ENCODE measurements at regions not wholly inside any gene's neighbourhood (a gene's known extent, or its start where the extent isn't known, plus 50 kb on each side); places are given as distances from the start of the nearest gene placed in this dataset.

- Histone ChIP-seq H3K9me3 (ENCODE audit: control insufficient read depth, low read depth, low read length) (no peaks in the 10 kb centered on the region), H2AFZ (ENCODE audit: control insufficient read depth, low read length) (no peak overlapping the region), H3K4me2 (ENCODE audit: control insufficient read depth, extremely low read depth, insufficient read depth, low read depth, low read length) (no peak overlapping the region), H3K36me3 (ENCODE audit: control insufficient read depth in 2 of 2, extremely low read depth in 1 of 2, insufficient read depth in 2 of 2, low read length in 2 of 2) (no peaks in the 10 kb centered on the region), H3K27ac (ENCODE audit: control insufficient read depth, insufficient read depth, low read length) (no peak overlapping the region), H4K20me1 (ENCODE audit: control insufficient read depth, extremely low read depth, insufficient read depth, low read length) (no peaks in the 10 kb centered on the region), H3K9me1 (ENCODE audit: control insufficient read depth, extremely low read depth, insufficient read depth, low read length) (no peaks in the 10 kb centered on the region), H3K4me3 (ENCODE audit: control insufficient read depth in 2 of 3, extremely low read depth in 1 of 3, insufficient read depth in 2 of 3, low read depth in 1 of 3, low read length in 3 of 3) (no peak overlapping the region), H3K9ac (ENCODE audit: control insufficient read depth, extremely low read depth, insufficient read depth, low read length) (no peak overlapping the region), H3K4me1 (ENCODE audit: control insufficient read depth, extremely low read depth, insufficient read depth, low read length) (no peaks in the 10 kb centered on the region), H3K79me2 (ENCODE audit: control insufficient read depth, insufficient read depth, low read length) (no peaks in the 10 kb centered on the region), H3K27me3 (ENCODE audit: control insufficient read depth, extremely low read depth, insufficient read depth, low read length) (no peaks in the 10 kb centered on the region)
- TF ChIP-seq EZH2 (IDR thresholded peaks at IDR 0.05; ENCODE audit: low read length) (no peak), CTCF (optimal IDR thresholded peaks at IDR 0.05 in 1 of 3, IDR thresholded peaks at IDR 0.05 in 1 of 3, conservative IDR thresholded peaks at IDR 0.05 in 1 of 3; ENCODE audit: extremely low read depth in 1 of 3, insufficient read depth in 2 of 3, low read length in 3 of 3) (no peak)
- FAIRE-seq = no peak
- dilution Hi-C loops (cut with MboI; ENCODE audit: extremely low pct_ligation_motif_present, low sequenced_read_pairs) = no loop called here
- no peak for DNase-seq (ENCODE audit: low read depth, low spot score)
Measured at GRCh38 chr3:165444745-165445144, 248.6 kb upstream of the SLITRK3 start.

GRCh38 chr3:165443664-165444063 lies 247.5 kb upstream of the SLITRK3 start:
- FAIRE-seq (no peak), DNase-seq (ENCODE audit: low read depth, low spot score) (no peak)
- Histone ChIP-seq H3K9me1 (ENCODE audit: control insufficient read depth, extremely low read depth, insufficient read depth, low read length) (no peaks in the 10 kb centered on the region), H3K9me3 (ENCODE audit: control insufficient read depth, low read depth, low read length) (no peaks in the 10 kb centered on the region), H2AFZ (ENCODE audit: control insufficient read depth, low read length) (no peak overlapping the region), H3K27me3 (ENCODE audit: control insufficient read depth, extremely low read depth, insufficient read depth, low read length) (no peaks in the 10 kb centered on the region), H4K20me1 (ENCODE audit: control insufficient read depth, extremely low read depth, insufficient read depth, low read length) (no peaks in the 10 kb centered on the region), H3K4me1 (ENCODE audit: control insufficient read depth, extremely low read depth, insufficient read depth, low read length) (no peaks in the 10 kb centered on the region), H3K36me3 (ENCODE audit: control insufficient read depth in 2 of 2, extremely low read depth in 1 of 2, insufficient read depth in 2 of 2, low read length in 2 of 2) (no peaks in the 10 kb centered on the region), H3K9ac (ENCODE audit: control insufficient read depth, extremely low read depth, insufficient read depth, low read length) (no peak overlapping the region), H3K79me2 (ENCODE audit: control insufficient read depth, insufficient read depth, low read length) (no peaks in the 10 kb centered on the region), H3K4me3 (ENCODE audit: control insufficient read depth in 2 of 3, extremely low read depth in 1 of 3, insufficient read depth in 2 of 3, low read depth in 1 of 3, low read length in 3 of 3) (no peak overlapping the region), H3K27ac (ENCODE audit: control insufficient read depth, insufficient read depth, low read length) (no peak overlapping the region), H3K4me2 (ENCODE audit: control insufficient read depth, extremely low read depth, insufficient read depth, low read depth, low read length) (no peak overlapping the region)
- dilution Hi-C loops (cut with MboI; ENCODE audit: extremely low pct_ligation_motif_present, low sequenced_read_pairs) = no loop called here
- TF ChIP-seq CTCF (optimal IDR thresholded peaks at IDR 0.05 in 1 of 3, IDR thresholded peaks at IDR 0.05 in 1 of 3, conservative IDR thresholded peaks at IDR 0.05 in 1 of 3; ENCODE audit: extremely low read depth in 1 of 3, insufficient read depth in 2 of 3, low read length in 3 of 3) (no peak), EZH2 (IDR thresholded peaks at IDR 0.05; ENCODE audit: low read length) (no peak)
